ENCODE measurements at regions not wholly inside any gene's neighbourhood (a gene's known extent, or its start where the extent isn't known, plus 50 kb on each side); places are given as distances from the start of the nearest gene placed in this dataset.

DNA sequence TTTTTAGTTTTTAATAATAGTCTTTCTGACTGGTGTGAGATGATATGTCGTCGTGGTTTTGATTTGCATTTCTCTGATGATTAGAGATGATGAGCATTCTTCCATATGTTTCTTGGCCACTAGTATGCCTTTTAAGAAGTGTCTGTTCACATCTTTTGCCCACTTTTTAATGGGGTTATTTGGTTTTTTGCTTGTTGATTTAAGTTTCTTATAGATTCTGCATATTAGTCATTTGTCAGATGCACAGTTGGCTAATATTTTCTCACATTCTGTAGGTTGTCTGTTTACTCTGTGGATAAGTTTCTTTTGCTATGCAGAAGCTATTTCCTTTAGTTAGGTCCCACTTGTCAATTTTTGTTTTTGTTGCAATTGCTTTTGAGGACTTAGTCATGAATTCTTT, 185.4 kb downstream of the SUCNR1 start:
- Histone ChIP-seq H3K27ac (ENCODE audit: poor library complexity, severe bottlenecking) (no peak overlapping the region), H3K9me3 (ENCODE audit: severe bottlenecking) (no peaks in the 10 kb centered on the region), H3K27me3 (ENCODE audit: insufficient read depth, poor library complexity, severe bottlenecking) (no peaks in the 10 kb centered on the region), H3K36me3 (ENCODE audit: low read depth) (no peaks in the 10 kb centered on the region), H3K4me3 (ENCODE audit: severe bottlenecking) (no peak overlapping the region), H3K4me1 (ENCODE audit: insufficient read depth, poor library complexity, severe bottlenecking) (no peaks in the 10 kb centered on the region)
- DNase-seq (ENCODE audit: low spot score): no peak
- no peak for ATAC-seq (ENCODE audit: low read depth)
- TF ChIP-seq, protein P1, sequence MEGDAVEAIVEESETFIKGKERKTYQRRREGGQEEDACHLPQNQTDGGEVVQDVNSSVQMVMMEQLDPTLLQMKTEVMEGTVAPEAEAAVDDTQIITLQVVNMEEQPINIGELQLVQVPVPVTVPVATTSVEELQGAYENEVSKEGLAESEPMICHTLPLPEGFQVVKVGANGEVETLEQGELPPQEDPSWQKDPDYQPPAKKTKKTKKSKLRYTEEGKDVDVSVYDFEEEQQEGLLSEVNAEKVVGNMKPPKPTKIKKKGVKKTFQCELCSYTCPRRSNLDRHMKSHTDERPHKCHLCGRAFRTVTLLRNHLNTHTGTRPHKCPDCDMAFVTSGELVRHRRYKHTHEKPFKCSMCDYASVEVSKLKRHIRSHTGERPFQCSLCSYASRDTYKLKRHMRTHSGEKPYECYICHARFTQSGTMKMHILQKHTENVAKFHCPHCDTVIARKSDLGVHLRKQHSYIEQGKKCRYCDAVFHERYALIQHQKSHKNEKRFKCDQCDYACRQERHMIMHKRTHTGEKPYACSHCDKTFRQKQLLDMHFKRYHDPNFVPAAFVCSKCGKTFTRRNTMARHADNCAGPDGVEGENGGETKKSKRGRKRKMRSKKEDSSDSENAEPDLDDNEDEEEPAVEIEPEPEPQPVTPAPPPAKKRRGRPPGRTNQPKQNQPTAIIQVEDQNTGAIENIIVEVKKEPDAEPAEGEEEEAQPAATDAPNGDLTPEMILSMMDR (IDR thresholded peaks at IDR 0.05; ENCODE audit: poor library complexity, severe bottlenecking): no peak

DNA sequence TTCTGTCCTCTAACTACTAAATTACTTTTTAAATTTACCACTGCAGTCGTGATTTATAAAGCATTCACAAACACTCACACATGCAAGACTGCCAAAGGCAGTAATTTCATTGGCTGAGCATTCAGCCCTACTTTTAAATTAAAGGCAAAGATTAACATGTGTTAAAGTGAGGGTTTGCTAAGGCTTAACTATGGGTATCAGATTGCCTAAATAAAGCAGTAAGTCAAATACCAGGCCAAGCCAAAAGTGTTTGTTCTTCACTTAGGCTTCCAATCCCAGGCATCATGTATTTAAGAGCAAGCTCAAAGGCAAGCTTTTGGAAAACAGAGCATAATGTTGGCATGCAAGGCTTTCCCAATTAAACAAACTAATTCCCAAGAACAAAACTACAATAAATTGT, 187.3 kb downstream of the SUCNR1 start:
- no peaks in the 10 kb centered on the region for H3K4me1 ChIP-seq (ENCODE audit: insufficient read depth, poor library complexity, severe bottlenecking)
- H3K27ac ChIP-seq (ENCODE audit: poor library complexity, severe bottlenecking): no peak overlapping the region
- no peaks in the 10 kb centered on the region for H3K9me3 ChIP-seq (ENCODE audit: severe bottlenecking)
- H3K27me3 ChIP-seq (ENCODE audit: insufficient read depth, poor library complexity, severe bottlenecking): no peaks in the 10 kb centered on the region
- no peaks in the 10 kb centered on the region for H3K36me3 ChIP-seq (ENCODE audit: low read depth)
- no peak overlapping the region for H3K4me3 ChIP-seq (ENCODE audit: severe bottlenecking)
- DNase-seq (ENCODE audit: low spot score): no peak
- no peak for ATAC-seq (ENCODE audit: low read depth)
- TF ChIP-seq, protein P1 (IDR thresholded peaks at IDR 0.05; ENCODE audit: poor library complexity, severe bottlenecking): no peak

DNA sequence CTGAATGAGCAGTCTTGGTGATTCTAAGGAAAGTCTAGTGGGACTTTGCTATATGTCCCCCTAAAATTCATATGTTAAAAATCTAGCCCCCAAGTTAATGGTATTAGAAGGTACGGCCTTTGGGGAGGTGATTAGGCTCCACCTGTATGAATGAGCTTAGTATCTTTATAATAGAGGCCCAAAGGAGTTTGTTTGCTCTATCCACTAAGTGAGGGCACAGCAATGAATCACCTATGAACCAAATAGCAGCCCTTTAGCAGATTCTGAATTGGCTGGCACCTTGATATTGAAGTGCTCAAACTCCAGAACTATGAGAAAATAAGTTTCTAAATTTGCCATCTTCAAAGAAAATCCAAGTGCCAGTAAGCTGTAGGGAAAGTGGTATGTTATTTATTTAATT, 187.9 kb downstream of the SUCNR1 start:
- no peaks in the 10 kb centered on the region for H3K9me3 ChIP-seq (ENCODE audit: severe bottlenecking)
- ATAC-seq (ENCODE audit: low read depth) (no peak; the same call in 2 of the 3 replicates), DNase-seq (ENCODE audit: low spot score) (no peak)
- H3K36me3 ChIP-seq (ENCODE audit: low read depth): no peaks in the 10 kb centered on the region
- no peaks in the 10 kb centered on the region for H3K4me1 ChIP-seq (ENCODE audit: insufficient read depth, poor library complexity, severe bottlenecking)
- H3K27me3 ChIP-seq (ENCODE audit: insufficient read depth, poor library complexity, severe bottlenecking): no peaks in the 10 kb centered on the region
- TF ChIP-seq, protein P1 (IDR thresholded peaks at IDR 0.05; ENCODE audit: poor library complexity, severe bottlenecking): no peak
- no peak overlapping the region for H3K4me3 ChIP-seq (ENCODE audit: severe bottlenecking)
- H3K27ac ChIP-seq (ENCODE audit: poor library complexity, severe bottlenecking): no peak overlapping the region

DNA sequence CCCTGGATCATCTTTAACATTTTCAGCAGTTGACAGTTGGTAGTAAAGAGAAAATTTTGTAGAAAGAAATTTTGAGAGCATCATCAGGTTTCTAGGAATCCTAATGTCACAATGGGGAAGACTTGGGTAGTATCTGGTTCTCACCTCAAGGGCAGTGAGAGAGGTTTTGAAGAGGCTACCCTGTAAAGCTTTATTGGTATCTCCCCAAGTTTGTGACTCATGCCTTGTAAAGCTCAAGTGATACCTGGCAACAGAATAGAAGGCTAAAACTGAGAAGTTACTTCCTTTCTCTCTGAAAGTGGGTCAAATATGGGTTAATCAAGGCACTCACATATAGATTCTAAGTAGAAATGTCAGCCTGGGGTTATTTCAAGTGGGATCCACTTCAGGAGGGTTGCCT, 196.4 kb downstream of the SUCNR1 start:
- TF ChIP-seq, protein P1 (IDR thresholded peaks at IDR 0.05; ENCODE audit: poor library complexity, severe bottlenecking): no peak
- H3K4me1 ChIP-seq (ENCODE audit: insufficient read depth, poor library complexity, severe bottlenecking): no peaks in the 10 kb centered on the region
- peaks cover 2% of the 10 kb centered on the region for H3K27me3 ChIP-seq (ENCODE audit: insufficient read depth, poor library complexity, severe bottlenecking)
- H3K27ac ChIP-seq (ENCODE audit: poor library complexity, severe bottlenecking): no peak overlapping the region
- ATAC-seq (ENCODE audit: low read depth): no peak
- H3K36me3 ChIP-seq (ENCODE audit: low read depth): no peaks in the 10 kb centered on the region
- H3K4me3 ChIP-seq (ENCODE audit: severe bottlenecking): no peak overlapping the region
- no peak for DNase-seq (ENCODE audit: low spot score)
- no peaks in the 10 kb centered on the region for H3K9me3 ChIP-seq (ENCODE audit: severe bottlenecking)

DNA sequence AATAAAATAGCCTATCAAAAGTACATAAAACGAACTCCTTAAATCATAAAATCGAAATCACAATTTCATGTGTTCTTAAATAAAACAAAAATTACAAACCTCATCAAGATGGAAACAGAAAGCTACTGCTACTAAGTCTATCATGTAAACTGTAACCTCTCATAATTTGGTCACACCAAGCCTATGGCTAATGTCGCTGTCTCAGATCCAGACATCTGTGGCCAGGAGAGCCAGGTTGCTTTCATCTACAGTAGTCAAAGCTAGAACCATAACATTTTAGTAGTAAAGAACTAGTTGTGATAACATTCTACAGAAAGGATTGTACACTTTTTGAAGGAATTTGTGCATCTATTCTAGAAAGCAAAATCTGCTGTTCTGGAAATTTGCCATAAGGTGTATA, 197.4 kb upstream of the MBNL1 start:
- DNase-seq (ENCODE audit: low spot score) (no peak), ATAC-seq (ENCODE audit: low read depth) (no peak)
- no peak overlapping the region for H3K27ac ChIP-seq (ENCODE audit: poor library complexity, severe bottlenecking)
- no peaks in the 10 kb centered on the region for H3K9me3 ChIP-seq (ENCODE audit: severe bottlenecking)
- no peaks in the 10 kb centered on the region for H3K4me1 ChIP-seq (ENCODE audit: insufficient read depth, poor library complexity, severe bottlenecking)
- no peak overlapping the region for H3K4me3 ChIP-seq (ENCODE audit: severe bottlenecking)
- TF ChIP-seq, protein P1 (IDR thresholded peaks at IDR 0.05; ENCODE audit: poor library complexity, severe bottlenecking): no peak
- H3K27me3 ChIP-seq (ENCODE audit: insufficient read depth, poor library complexity, severe bottlenecking): peaks cover 2% of the 10 kb centered on the region
- H3K36me3 ChIP-seq (ENCODE audit: low read depth): no peaks in the 10 kb centered on the region

Measured in RWPE2 (cell line).